Astrocyte (in vitro differentiated cells and primary cell): ENCODE measurements at regions not wholly inside any gene's neighbourhood (a gene's known extent, or its start where the extent isn't known, plus 50 kb on each side); places are given as distances from the start of the nearest gene placed in this dataset.

Experiments
- DNase-seq: peaks from one replicate; pipeline ENCODE4 v3.0.0-alpha.2; 2010; ENCODE audit warnings: low read depth
- FAIRE-seq: peaks from 2 replicates; lab custom pipeline; 2011; peaks lifted over from hg19 to GRCh38; lab: Jason Lieb, UNC
- H2AFZ ChIP-seq: 2 replicates; pipeline ENCODE4 v1.6.0; 2012; ENCODE audit warnings: low read depth, low read length, inconsistent platforms
- H3K27ac ChIP-seq: 2 replicates; pipeline ENCODE4 v1.5.1; 2011; ENCODE audit warnings: low read depth, low read length, inconsistent platforms
- H3K27me3 ChIP-seq: 2 replicates; pipeline ENCODE4 v1.6.0; 2011; ENCODE audit warnings: low read length, inconsistent platforms; ENCODE audit not compliant: insufficient read depth
- H3K36me3 ChIP-seq: 2 replicates; pipeline ENCODE4 v1.5.1; 2011; ENCODE audit warnings: low read length, inconsistent platforms; ENCODE audit not compliant: insufficient read depth
- H3K4me1 ChIP-seq: 2 replicates; pipeline ENCODE4 v1.5.1; 2011; ENCODE audit warnings: low read length, inconsistent platforms; ENCODE audit not compliant: insufficient read depth
- H3K4me2 ChIP-seq: 2 replicates; pipeline ENCODE4 v1.6.0; 2012; ENCODE audit warnings: low read length, inconsistent platforms
- H3K4me3 ChIP-seq: 2 replicates; pipeline ENCODE4 v1.5.1; 2011; ENCODE audit warnings: low read depth, mild to moderate bottlenecking, low read length, inconsistent platforms; ENCODE audit not compliant: insufficient read depth
- H3K79me2 ChIP-seq: 2 replicates; pipeline ENCODE4 v1.6.0; 2012; ENCODE audit warnings: mild to moderate bottlenecking, low read length, inconsistent platforms; ENCODE audit not compliant: insufficient read depth
- H3K9ac ChIP-seq: 2 replicates; pipeline ENCODE4 v1.6.0; 2012; ENCODE audit warnings: mild to moderate bottlenecking, low read length, inconsistent platforms
- H3K9me3 ChIP-seq: 2 replicates; pipeline ENCODE4 v1.5.1; 2012; ENCODE audit warnings: low read depth, mild to moderate bottlenecking, low read length, inconsistent platforms; ENCODE audit not compliant: insufficient read depth
- H4K20me1 ChIP-seq: 2 replicates; pipeline ENCODE4 v1.6.0; 2012; ENCODE audit warnings: low read length, inconsistent platforms; ENCODE audit not compliant: insufficient read depth
- H3K27ac Mint-ChIP-seq: one replicate; pipeline ENCODE4 v1.8.0; 2021; ENCODE audit warnings: mild to moderate bottlenecking, mixed read lengths; ENCODE audit not compliant: unreplicated experiment
- H3K27me3 Mint-ChIP-seq: one replicate; pipeline ENCODE4 v1.8.0; 2021; ENCODE audit warnings: low read depth, mixed read lengths; ENCODE audit not compliant: unreplicated experiment
- H3K36me3 Mint-ChIP-seq: one replicate; pipeline ENCODE4 v1.8.0; 2021; ENCODE audit warnings: low read depth, mixed read lengths; ENCODE audit not compliant: unreplicated experiment
- H3K4me1 Mint-ChIP-seq: one replicate; pipeline ENCODE4 v1.8.0; 2021; ENCODE audit warnings: low read depth, mixed read lengths; ENCODE audit not compliant: unreplicated experiment
- H3K4me3 Mint-ChIP-seq: one replicate; pipeline ENCODE4 v1.8.0; 2021; ENCODE audit warnings: mild to moderate bottlenecking, moderate library complexity, mixed read lengths; ENCODE audit not compliant: unreplicated experiment
- H3K9me3 Mint-ChIP-seq: one replicate; pipeline ENCODE4 v1.8.0; 2021; ENCODE audit warnings: mild to moderate bottlenecking, mixed read lengths; ENCODE audit not compliant: unreplicated experiment
- EZH2 ChIP-seq: IDR thresholded peaks from 2 replicates; pipeline ENCODE4 v1.6.1; 2012; ENCODE audit warnings: mild to moderate bottlenecking, low read length, inconsistent platforms; ENCODE audit not compliant: insufficient read depth
- TF ChIP-seq, protein P1 (sequence below): IDR thresholded peaks from 2 replicates; pipeline ENCODE4 v1.5.1; 2011; ENCODE audit warnings: low read depth, mild to moderate bottlenecking, inconsistent platforms, low read length, moderate library complexity; ENCODE audit not compliant: insufficient read depth

DNA sequence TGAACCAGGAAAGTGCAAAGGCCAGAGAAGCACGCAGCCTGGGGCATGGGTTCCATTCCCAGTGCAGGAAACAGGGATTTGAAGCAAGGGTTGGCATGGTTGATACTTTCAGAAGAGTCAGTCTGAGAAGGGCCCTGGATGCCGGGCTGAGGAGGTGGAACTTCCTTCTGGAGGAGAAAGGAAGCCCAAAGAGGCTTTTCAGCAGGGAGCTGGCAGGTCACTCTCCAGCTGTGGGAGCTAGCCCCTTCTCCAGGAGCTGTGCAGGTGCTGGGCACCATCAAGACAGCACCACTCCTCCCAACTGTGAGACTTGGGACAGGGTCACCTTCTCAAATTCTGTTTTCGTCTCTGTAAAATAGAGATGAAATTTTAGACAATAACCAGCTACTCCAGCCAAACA lies 169.8 kb downstream of the ZNF248 start:
- no peak overlapping the region for H3K4me3 Mint-ChIP-seq
- no peak overlapping the region for H3K27ac Mint-ChIP-seq
- Histone ChIP-seq H3K4me3 (no peak overlapping the region), H3K27ac (no peak overlapping the region), H3K4me2 (no peak overlapping the region), H3K4me1 (no peaks in the 10 kb centered on the region), H3K36me3 (no peaks in the 10 kb centered on the region), H3K9me3 (peaks cover 10% of the 10 kb centered on the region), H4K20me1 (no peaks in the 10 kb centered on the region), H3K79me2 (no peaks in the 10 kb centered on the region), H3K27me3 (no peaks in the 10 kb centered on the region), H2AFZ (no peak overlapping the region), H3K9ac (no peak overlapping the region)
- H3K9me3 Mint-ChIP-seq, result peaks cover 7% of the 10 kb centered on the region
- no peaks in the 10 kb centered on the region for H3K36me3 Mint-ChIP-seq
- FAIRE-seq (no peak), DNase-seq (no peak)
- H3K4me1 Mint-ChIP-seq, result no peaks in the 10 kb centered on the region
- no peaks in the 10 kb centered on the region for H3K27me3 Mint-ChIP-seq
- TF ChIP-seq, protein P1, sequence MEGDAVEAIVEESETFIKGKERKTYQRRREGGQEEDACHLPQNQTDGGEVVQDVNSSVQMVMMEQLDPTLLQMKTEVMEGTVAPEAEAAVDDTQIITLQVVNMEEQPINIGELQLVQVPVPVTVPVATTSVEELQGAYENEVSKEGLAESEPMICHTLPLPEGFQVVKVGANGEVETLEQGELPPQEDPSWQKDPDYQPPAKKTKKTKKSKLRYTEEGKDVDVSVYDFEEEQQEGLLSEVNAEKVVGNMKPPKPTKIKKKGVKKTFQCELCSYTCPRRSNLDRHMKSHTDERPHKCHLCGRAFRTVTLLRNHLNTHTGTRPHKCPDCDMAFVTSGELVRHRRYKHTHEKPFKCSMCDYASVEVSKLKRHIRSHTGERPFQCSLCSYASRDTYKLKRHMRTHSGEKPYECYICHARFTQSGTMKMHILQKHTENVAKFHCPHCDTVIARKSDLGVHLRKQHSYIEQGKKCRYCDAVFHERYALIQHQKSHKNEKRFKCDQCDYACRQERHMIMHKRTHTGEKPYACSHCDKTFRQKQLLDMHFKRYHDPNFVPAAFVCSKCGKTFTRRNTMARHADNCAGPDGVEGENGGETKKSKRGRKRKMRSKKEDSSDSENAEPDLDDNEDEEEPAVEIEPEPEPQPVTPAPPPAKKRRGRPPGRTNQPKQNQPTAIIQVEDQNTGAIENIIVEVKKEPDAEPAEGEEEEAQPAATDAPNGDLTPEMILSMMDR, result no peak
- no peak for TF ChIP-seq EZH2

DNA sequence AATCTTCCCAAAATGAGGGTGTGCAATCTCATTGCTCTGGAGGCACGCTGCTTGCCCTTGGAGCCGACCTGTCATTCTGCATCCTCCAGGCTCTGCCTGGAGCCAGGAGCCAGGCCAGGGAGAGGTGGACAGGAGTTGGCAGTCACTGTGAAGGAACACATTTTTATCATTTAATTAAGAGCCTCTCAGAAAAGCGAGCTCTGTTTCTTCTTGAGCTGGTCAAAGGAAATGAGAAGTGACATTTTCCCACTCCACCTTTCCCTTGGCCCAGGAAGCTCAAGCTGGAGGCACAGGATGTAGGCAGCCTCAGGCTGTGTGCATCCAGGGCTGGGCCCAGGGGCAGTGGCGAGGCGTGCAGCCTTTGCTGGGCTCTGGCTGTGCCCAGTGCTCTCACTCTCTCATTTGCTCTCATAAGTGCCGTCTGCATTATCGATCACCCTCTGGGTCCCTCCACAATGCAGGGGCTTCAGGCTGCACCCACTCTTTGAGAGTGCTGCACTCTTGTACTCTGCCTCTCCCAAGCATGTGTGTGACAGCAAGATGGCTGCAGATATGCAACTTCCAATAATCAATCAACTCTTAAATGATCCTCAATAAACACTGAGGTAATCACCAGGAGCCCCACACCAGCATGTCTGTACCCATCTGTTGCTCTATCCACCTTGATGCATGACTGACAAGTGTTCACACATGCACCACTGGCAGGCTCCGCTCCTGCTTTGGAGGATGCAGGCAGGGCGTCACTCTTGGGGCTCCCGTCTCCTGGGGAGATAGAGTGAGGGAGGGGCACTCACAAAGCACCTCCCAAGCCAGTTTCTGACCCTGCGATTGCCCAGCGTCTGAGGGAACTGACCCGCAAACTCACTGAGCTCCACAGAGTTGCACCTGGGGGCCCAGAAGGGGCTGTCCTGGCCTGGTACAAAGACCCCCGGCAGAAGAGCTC lies 171.4 kb downstream of the ZNF248 start:
- FAIRE-seq, result no peak

More for the DNA sequence above, 171.4 kb downstream of the ZNF248 start:
- no peaks in the 10 kb centered on the region for H3K27me3 ChIP-seq
- no peak overlapping the region for H3K27ac ChIP-seq
- Mint-ChIP-seq H3K27ac (no peak overlapping the region), H3K9me3 (peaks cover 15% of the 10 kb centered on the region), H3K4me3 (no peak overlapping the region), H3K36me3 (no peaks in the 10 kb centered on the region), H3K27me3 (no peaks in the 10 kb centered on the region), H3K4me1 (no peaks in the 10 kb centered on the region)
- H3K79me2 ChIP-seq, result no peaks in the 10 kb centered on the region
- no peak for DNase-seq
- H3K4me2 ChIP-seq, result no peak overlapping the region
- H3K9ac ChIP-seq, result no peak overlapping the region
- no peaks in the 10 kb centered on the region for H3K4me1 ChIP-seq
- no peaks in the 10 kb centered on the region for H4K20me1 ChIP-seq
- no peaks in the 10 kb centered on the region for H3K36me3 ChIP-seq
- TF ChIP-seq, protein P1, result no peak
- TF ChIP-seq EZH2, result no peak
- H3K9me3 ChIP-seq, result peaks cover 10% of the 10 kb centered on the region
- no peak overlapping the region for H3K4me3 ChIP-seq
- H2AFZ ChIP-seq, result no peak overlapping the region
